GM23248 (cell line): ENCODE measurements at regions not wholly inside any gene's neighbourhood (a gene's known extent, or its start where the extent isn't known, plus 50 kb on each side); places are given as distances from the start of the nearest gene placed in this dataset.
"Not testable (repeated sequence)": the region's sequence is repeated elsewhere in the genome, so short reads cannot be mapped to it uniquely, and the experiment has no call there.

ENCODE experiments used
- EZH2 ChIP-seq: fragments of 200-600 bp; sonication (generic); IDR thresholded peaks from 2 replicates; pipeline ENCODE4 v1.6.1; 2018; ENCODE audit warnings: antibody characterized with exemption, mild to moderate bottlenecking; ENCODE audit not compliant: insufficient read depth, poor library complexity, severe bottlenecking
- EZH2phosphoT487 ChIP-seq: fragments of 200-600 bp; sonication (generic); IDR thresholded peaks from 2 replicates; pipeline ENCODE4 v1.6.1; 2018; ENCODE audit warnings: antibody characterized with exemption, moderate library complexity, mild to moderate bottlenecking, low read depth; ENCODE audit not compliant: insufficient read depth

DNA sequence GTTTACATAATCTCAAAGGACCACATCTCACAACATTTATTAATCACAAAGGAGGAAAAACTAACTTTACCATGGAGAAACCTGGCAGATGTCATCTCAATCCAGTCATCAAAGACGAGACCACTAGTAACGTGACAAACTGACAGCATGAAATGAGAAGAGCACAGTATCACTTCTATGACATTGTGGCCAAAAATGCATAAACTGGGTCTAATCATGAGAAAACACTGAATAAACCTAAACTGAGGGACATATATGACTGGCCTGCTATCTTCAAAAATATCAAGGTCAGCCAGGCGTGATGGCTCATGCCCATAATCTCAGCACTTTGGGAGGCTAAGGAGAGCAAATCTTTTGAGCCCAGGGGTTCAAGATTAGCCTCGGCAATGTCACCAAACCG is 619.0 kb downstream of the CDY1 start:
- TF ChIP-seq EZH2, EZH2phosphoT487: not testable (repeated sequence)
